ENCODE measurements at regions not wholly inside any gene's neighbourhood (a gene's known extent, or its start where the extent isn't known, plus 50 kb on each side); places are given as distances from the start of the nearest gene placed in this dataset.

DNA sequence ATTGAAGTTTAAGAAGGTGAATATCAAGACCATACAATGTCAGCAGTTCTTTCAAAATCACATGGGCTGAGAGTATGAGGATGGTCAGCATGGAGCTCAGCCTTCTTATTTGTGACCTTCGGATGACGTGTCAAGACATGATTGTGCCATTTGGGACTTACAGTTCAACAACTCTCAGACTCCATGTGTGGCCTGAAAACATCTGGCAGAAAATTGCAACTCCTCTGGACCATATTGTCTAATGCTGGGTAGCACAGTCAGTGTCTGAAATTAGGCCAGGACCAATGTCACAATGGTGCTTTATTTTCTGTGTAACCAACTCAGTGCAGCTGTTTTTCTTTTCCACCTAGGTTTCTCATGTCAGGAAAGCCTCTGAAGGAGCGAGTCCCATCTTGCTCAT lies 483.5 kb upstream of the PKN2 start:
- no peaks in the 10 kb centered on the region for H3K27me3 ChIP-seq
- H3K4me1 ChIP-seq: no peaks in the 10 kb centered on the region
- H3K9ac ChIP-seq: no peak overlapping the region
- no peak for TF ChIP-seq Cebpa-rat (IDR thresholded peaks at IDR 0.05)
- no peak overlapping the region for H3K27ac ChIP-seq
- H4K20me1 ChIP-seq: no peaks in the 10 kb centered on the region
- H3K9me3 ChIP-seq (replicated peaks in 1 of 11): no peaks in the 10 kb centered on the region
- H3K36me3 ChIP-seq: no peaks in the 10 kb centered on the region
- no peak overlapping the region for H3K4me2 ChIP-seq
- no peak overlapping the region for H3K4me3 ChIP-seq

- Histone ChIP-seq H3K27me3 (no peaks in the 10 kb centered on the region), H3K27ac (no peak overlapping the region), H3K9me3 (replicated peaks in 1 of 11) (no peaks in the 10 kb centered on the region), H3K36me3 (no peaks in the 10 kb centered on the region), H3K9ac (no peak overlapping the region), H3K4me2 (no peak overlapping the region), H4K20me1 (no peaks in the 10 kb centered on the region), H3K4me3 (no peak overlapping the region), H3K4me1 (no peaks in the 10 kb centered on the region)
- TF ChIP-seq Cebpa-rat (IDR thresholded peaks at IDR 0.05): no peak
Observed at GRCh38 chr1:88204111-88204510, 480.0 kb upstream of the PKN2 start.

GRCh38 chr1:88204612-88205167 lies 479.4 kb upstream of the PKN2 start:
- Histone ChIP-seq H4K20me1 (no peaks in the 10 kb centered on the region), H3K4me1 (no peaks in the 10 kb centered on the region), H3K36me3 (no peaks in the 10 kb centered on the region), H3K9ac (no peak overlapping the region), H3K4me2 (no peak overlapping the region), H3K4me3 (no peak overlapping the region), H3K27me3 (no peaks in the 10 kb centered on the region), H3K27ac (no peak overlapping the region), H3K9me3 (replicated peaks in 1 of 11) (no peaks in the 10 kb centered on the region)
- no peak for TF ChIP-seq Cebpa-rat (IDR thresholded peaks at IDR 0.05)

DNA sequence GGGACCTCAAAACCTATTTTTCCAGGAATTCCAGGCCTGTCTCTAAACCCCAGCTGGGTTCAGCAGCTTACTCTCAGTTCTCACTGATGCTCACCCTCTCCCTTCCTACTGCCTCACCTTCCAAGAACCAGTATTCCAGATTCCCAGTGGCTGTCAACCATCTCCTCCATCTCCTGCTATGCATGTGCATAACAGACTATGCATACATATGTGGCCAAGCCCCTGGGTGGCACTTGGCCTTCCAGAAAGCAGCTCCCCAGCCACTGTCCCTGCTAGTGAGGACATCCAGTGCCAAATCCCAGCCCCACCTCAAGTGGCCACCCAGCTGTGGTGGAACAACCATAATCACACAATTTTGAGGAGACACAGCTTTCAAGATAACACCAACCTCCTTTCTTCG lies 475.7 kb upstream of the PKN2 start:
- Histone ChIP-seq H3K4me2 (no peak overlapping the region), H3K36me3 (no peaks in the 10 kb centered on the region), H3K9me3 (replicated peaks in 1 of 11) (no peaks in the 10 kb centered on the region), H4K20me1 (no peaks in the 10 kb centered on the region), H3K27me3 (no peaks in the 10 kb centered on the region), H3K4me1 (peaks cover 0 to 5% (median 0%) of the 10 kb centered on the region in 10 experiments; a peak in 1 of 20 replicates), H3K27ac (no peak overlapping the region), H3K9ac (no peak overlapping the region), H3K4me3 (no peak overlapping the region)
- TF ChIP-seq Cebpa-rat (IDR thresholded peaks at IDR 0.05): no peak

DNA sequence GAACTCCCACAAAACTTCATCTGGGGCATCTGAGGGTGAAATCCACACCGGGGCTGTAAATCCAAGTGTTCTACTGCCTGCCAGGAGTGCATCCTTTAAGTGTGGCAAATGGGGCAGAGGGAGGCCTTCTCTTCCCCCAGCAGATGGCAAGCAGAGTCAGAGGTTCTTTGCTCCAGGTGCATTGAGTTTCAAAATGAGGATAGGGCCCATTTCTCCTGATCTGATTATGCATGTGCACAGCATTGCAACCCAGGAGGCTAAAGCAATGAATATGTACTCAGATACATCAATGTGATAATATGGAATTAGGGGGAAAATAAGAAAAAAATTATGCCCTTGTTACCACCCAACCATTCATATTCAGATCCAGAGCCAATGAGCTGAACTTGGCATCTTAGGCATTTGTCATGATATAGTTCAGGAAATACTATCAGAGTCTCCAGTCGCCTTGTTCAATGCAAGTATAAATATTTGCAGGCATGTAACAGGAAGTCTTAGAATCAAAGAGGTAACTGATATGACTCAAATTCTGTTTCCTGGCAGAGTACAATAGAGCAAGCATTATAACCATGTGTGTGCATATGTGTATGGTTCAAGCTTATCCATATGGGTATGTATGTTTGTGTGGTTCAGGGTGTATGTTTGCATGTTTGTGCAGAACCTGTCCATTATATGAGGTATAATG lies 473.8 kb upstream of the PKN2 start:
- Histone ChIP-seq H4K20me1 (no peaks in the 10 kb centered on the region), H3K4me2 (no peak overlapping the region), H3K4me3 (no peak overlapping the region), H3K4me1 (peaks cover 0 to 5% (median 0%) of the 10 kb centered on the region in 10 experiments; a peak in 1 of 20 replicates), H3K9ac (no peak overlapping the region), H3K27ac (no peak overlapping the region), H3K9me3 (replicated peaks in 1 of 11) (no peaks in the 10 kb centered on the region), H3K27me3 (no peaks in the 10 kb centered on the region), H3K36me3 (no peaks in the 10 kb centered on the region)
- TF ChIP-seq Cebpa-rat (IDR thresholded peaks at IDR 0.05): no peak

GRCh38 chr1:88216441-88216840 lies 467.6 kb upstream of the PKN2 start:
- TF ChIP-seq Cebpa-rat (IDR thresholded peaks at IDR 0.05): no peak
- H3K9me3 ChIP-seq (replicated peaks in 1 of 11): no peaks in the 10 kb centered on the region
- H3K4me3 ChIP-seq: no peak overlapping the region
- H3K27ac ChIP-seq: no peak overlapping the region
- no peaks in the 10 kb centered on the region for H3K36me3 ChIP-seq
- no peak overlapping the region for H3K9ac ChIP-seq
- H3K4me1 ChIP-seq: no peaks in the 10 kb centered on the region
- no peaks in the 10 kb centered on the region for H3K27me3 ChIP-seq
- H4K20me1 ChIP-seq: no peaks in the 10 kb centered on the region
- H3K4me2 ChIP-seq: no peak overlapping the region

- Histone ChIP-seq H3K4me2 (no peak overlapping the region), H3K27me3 (no peaks in the 10 kb centered on the region), H3K9me3 (replicated peaks in 1 of 11) (no peaks in the 10 kb centered on the region), H4K20me1 (no peaks in the 10 kb centered on the region), H3K4me1 (no peaks in the 10 kb centered on the region), H3K36me3 (no peaks in the 10 kb centered on the region), H3K4me3 (no peak overlapping the region), H3K9ac (no peak overlapping the region), H3K27ac (no peak overlapping the region)
- no peak for TF ChIP-seq Cebpa-rat (IDR thresholded peaks at IDR 0.05)
Observed at GRCh38 chr1:88217386-88217785, 466.7 kb upstream of the PKN2 start.

DNA sequence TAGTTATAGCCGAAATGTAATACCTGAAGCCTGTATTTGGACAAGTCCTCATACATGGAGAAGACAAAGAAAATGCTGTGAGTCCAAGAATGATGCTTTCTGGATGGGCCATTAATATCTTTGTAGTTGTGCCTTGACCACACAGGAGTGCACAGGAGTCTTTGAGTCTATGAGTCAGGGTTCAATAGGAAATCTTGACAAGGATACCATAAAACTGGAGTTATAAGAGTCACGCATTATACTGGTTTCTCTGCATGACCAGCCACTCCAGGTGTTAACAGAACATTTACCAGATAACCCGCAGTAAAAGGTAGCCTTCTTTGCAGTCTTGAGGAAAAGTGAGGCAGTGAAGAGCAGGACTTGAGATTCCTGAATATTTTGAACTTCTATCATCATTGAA lies 464.6 kb upstream of the PKN2 start:
- H3K4me1 ChIP-seq: no peaks in the 10 kb centered on the region
- H3K9me3 ChIP-seq (replicated peaks in 1 of 11): no peaks in the 10 kb centered on the region
- no peak overlapping the region for H3K4me3 ChIP-seq
- H3K36me3 ChIP-seq: no peaks in the 10 kb centered on the region
- no peak for TF ChIP-seq Cebpa-rat (IDR thresholded peaks at IDR 0.05)
- H3K9ac ChIP-seq: no peak overlapping the region
- no peaks in the 10 kb centered on the region for H3K27me3 ChIP-seq
- no peaks in the 10 kb centered on the region for H4K20me1 ChIP-seq
- H3K27ac ChIP-seq: no peak overlapping the region
- no peak overlapping the region for H3K4me2 ChIP-seq

GRCh38 chr1:88221411-88221810 lies 462.7 kb upstream of the PKN2 start:
- Histone ChIP-seq H3K27me3 (no peaks in the 10 kb centered on the region), H3K9me3 (replicated peaks in 1 of 11) (no peaks in the 10 kb centered on the region)
- TF ChIP-seq Cebpa-rat (IDR thresholded peaks at IDR 0.05): no peak

DNA sequence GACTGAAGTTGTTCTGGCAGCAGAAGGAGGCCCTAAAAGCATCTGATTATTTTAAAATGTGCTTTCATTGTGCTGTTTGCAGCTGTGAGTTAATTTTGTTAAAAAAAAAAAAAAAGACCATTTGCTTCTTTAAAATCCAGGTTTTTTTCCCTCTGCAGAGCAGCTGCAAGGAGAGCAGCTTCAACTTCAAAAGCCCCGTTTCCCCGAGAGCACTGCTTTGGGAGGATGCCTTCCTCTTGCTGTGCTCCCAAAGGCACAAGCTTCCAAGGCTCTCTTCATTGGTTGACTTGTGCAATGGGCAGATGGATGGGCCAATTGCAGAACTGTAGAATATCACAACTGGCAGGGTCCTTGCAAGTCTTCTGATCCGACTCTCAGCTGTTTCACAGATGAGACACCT lies 459.2 kb upstream of the PKN2 start:
- Histone ChIP-seq H3K9me3 (replicated peaks in 1 of 11) (no peaks in the 10 kb centered on the region), H3K4me1 (no peaks in the 10 kb centered on the region), H3K9ac (no peak overlapping the region), H4K20me1 (no peaks in the 10 kb centered on the region), H3K27ac (no peak overlapping the region), H3K4me2 (no peak overlapping the region), H3K4me3 (no peak overlapping the region), H3K36me3 (no peaks in the 10 kb centered on the region), H3K27me3 (no peaks in the 10 kb centered on the region)
- no peak for TF ChIP-seq Cebpa-rat (IDR thresholded peaks at IDR 0.05)

More at GRCh38 chr1:88221411-88221810, 462.7 kb upstream of the PKN2 start:
- Histone ChIP-seq H4K20me1 (no peaks in the 10 kb centered on the region), H3K36me3 (no peaks in the 10 kb centered on the region), H3K9ac (no peak overlapping the region), H3K4me3 (no peak overlapping the region), H3K4me2 (no peak overlapping the region), H3K27ac (no peak overlapping the region), H3K4me1 (no peaks in the 10 kb centered on the region)

Measured in BLaER1 treated with 17β-estradiol and CSF1 and Interleukin-3, amounts not matched to agents 10 nM and 100 nM (cell line).